Calu3 (cell line): ENCODE measurements at regions not wholly inside any gene's neighbourhood (a gene's known extent, or its start where the extent isn't known, plus 50 kb on each side); places are given as distances from the start of the nearest gene placed in this dataset.

Experiments
- BruUV-seq: library from RNA; stranded (reverse); fragments of 400-500 nt; replicated peaks from 2 replicates; lab custom pipeline; 2021; lab: Mats Ljungman, UMichigan
- CTCF ChIA-PET: fragments of 300-600 bp; sonication (Branson Sonifier 250); formaldehyde crosslinking; loops from one replicate; lab custom pipeline; 2022; ENCODE audit warnings: antibody characterized with exemption; lab: Charles Lee
- DNase-seq: peaks from one replicate; pipeline ENCODE4 v3.0.0; 2022
- H3K27ac Mint-ChIP-seq: one replicate; pipeline ENCODE4 v1.8.0; 2022; ENCODE audit warnings: mixed read lengths; ENCODE audit not compliant: unreplicated experiment
- H3K27me3 Mint-ChIP-seq: one replicate; pipeline ENCODE4 v1.8.0; 2022; ENCODE audit warnings: mixed read lengths; ENCODE audit not compliant: unreplicated experiment
- H3K36me3 Mint-ChIP-seq: one replicate; pipeline ENCODE4 v1.8.0; 2022; ENCODE audit warnings: mild to moderate bottlenecking, moderate library complexity, mixed read lengths; ENCODE audit not compliant: insufficient read depth, unreplicated experiment
- H3K4me1 Mint-ChIP-seq: one replicate; pipeline ENCODE4 v1.8.0; 2022; ENCODE audit warnings: mild to moderate bottlenecking, low read depth, mixed read lengths; ENCODE audit not compliant: unreplicated experiment
- H3K4me3 Mint-ChIP-seq: one replicate; pipeline ENCODE4 v1.8.0; 2022; ENCODE audit warnings: mild to moderate bottlenecking, low read depth, moderate library complexity, mixed read lengths; ENCODE audit not compliant: unreplicated experiment
- H3K9me3 Mint-ChIP-seq: one replicate; pipeline ENCODE4 v1.8.0; 2022; ENCODE audit warnings: low read depth, mixed read lengths; ENCODE audit not compliant: unreplicated experiment
- intact Hi-C: fragments of 100-400 bp; cut with micrococcal nuclease; formaldehyde crosslinking; loops from one replicate; pipeline ENCODE4 v1.10.0; 2022; ENCODE audit not compliant: unreplicated experiment
- TF ChIP-seq, protein P1 (sequence below): fragments of 200-600 bp; IDR thresholded peaks from one replicate; pipeline ENCODE4 v1.8.0; 2022; ENCODE audit warnings: antibody characterized with exemption; ENCODE audit not compliant: unreplicated experiment

DNA sequence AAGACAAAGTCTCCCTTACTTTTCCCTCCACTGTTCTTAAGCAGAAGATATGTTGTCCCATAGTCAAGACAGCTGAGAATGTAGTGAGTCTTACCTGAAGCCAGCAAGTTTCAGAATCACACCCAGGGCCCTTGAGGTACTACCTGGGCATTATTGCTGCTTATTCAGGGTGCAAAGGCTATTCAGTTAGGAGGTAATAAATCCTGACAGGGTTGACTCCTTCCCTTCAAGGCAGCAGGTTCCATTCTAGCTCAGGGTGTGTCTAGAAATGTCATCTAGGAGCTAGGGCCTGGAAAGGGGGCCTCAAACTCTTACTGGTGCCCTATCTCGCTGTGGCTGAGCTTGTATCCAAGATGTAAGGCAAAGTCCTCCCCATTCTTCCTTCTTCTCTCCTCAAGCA lies 259.0 kb downstream of the FAT4 start:
- Mint-ChIP-seq H3K27me3 (no peaks in the 10 kb centered on the region), H3K4me3 (no peak overlapping the region), H3K9me3 (no peaks in the 10 kb centered on the region), H3K36me3 (no peaks in the 10 kb centered on the region), H3K4me1 (no peaks in the 10 kb centered on the region), H3K27ac (no peak overlapping the region)
- DNase-seq = no peak
- CTCF ChIA-PET = no interaction called here
- BruUV-seq = no TSS peak
- intact Hi-C loops = no loop called here
- TF ChIP-seq, protein P1, sequence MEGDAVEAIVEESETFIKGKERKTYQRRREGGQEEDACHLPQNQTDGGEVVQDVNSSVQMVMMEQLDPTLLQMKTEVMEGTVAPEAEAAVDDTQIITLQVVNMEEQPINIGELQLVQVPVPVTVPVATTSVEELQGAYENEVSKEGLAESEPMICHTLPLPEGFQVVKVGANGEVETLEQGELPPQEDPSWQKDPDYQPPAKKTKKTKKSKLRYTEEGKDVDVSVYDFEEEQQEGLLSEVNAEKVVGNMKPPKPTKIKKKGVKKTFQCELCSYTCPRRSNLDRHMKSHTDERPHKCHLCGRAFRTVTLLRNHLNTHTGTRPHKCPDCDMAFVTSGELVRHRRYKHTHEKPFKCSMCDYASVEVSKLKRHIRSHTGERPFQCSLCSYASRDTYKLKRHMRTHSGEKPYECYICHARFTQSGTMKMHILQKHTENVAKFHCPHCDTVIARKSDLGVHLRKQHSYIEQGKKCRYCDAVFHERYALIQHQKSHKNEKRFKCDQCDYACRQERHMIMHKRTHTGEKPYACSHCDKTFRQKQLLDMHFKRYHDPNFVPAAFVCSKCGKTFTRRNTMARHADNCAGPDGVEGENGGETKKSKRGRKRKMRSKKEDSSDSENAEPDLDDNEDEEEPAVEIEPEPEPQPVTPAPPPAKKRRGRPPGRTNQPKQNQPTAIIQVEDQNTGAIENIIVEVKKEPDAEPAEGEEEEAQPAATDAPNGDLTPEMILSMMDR = no peak

DNA sequence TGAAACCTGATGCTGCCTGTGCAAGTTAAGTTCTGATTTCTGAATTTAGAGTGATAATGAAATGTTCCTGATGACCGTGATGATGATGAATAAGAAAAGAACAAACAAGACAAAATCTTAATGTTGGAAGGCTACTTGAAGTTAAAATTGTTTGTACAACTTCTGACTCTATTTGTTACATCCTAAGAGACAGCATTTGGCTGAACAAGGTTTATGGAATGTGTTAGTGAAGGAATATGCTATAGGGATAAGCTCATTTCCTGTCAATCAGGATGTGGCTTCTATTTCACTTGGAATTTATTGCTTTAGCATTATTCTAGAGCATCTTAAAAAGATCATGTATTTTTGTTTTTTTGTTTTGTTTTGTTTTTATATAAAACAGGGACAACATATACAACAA lies 267.5 kb downstream of the FAT4 start:
- DNase-seq = no peak
- H3K4me3 Mint-ChIP-seq = no peak overlapping the region
- TF ChIP-seq, protein P1 = no peak
- BruUV-seq = no TSS peak
- no peaks in the 10 kb centered on the region for H3K36me3 Mint-ChIP-seq
- no peaks in the 10 kb centered on the region for H3K27me3 Mint-ChIP-seq
- CTCF ChIA-PET = no interaction called here
- H3K4me1 Mint-ChIP-seq = no peaks in the 10 kb centered on the region
- no peaks in the 10 kb centered on the region for H3K9me3 Mint-ChIP-seq
- intact Hi-C loops = no loop called here
- H3K27ac Mint-ChIP-seq = no peak overlapping the region

DNA sequence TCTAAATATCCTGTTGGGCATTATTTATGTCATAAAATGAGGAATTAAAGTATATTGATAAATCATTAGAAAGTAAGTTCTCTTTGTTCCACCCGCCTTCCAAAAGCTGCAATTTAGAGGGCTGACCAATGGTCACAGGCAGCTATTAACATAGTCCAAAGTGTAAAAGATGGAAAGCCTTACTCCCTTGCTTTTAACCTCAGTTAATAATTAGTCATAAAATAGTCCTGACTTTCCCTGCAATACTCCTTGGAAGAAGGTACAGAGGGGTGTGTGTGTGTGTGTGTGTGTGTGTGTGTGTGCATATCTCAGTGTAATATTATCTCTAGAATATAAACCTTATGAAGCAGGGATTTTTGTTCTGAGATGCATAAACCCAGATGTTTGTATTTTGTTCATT lies 275.4 kb downstream of the FAT4 start:
- H3K4me1 Mint-ChIP-seq = no peaks in the 10 kb centered on the region
- no peak overlapping the region for H3K27ac Mint-ChIP-seq
- H3K36me3 Mint-ChIP-seq = no peaks in the 10 kb centered on the region
- intact Hi-C loops = no loop called here
- CTCF ChIA-PET = no interaction called here
- DNase-seq = no peak
- no peaks in the 10 kb centered on the region for H3K9me3 Mint-ChIP-seq
- TF ChIP-seq, protein P1 = no peak
- H3K4me3 Mint-ChIP-seq = no peak overlapping the region
- BruUV-seq = no TSS peak
- no peaks in the 10 kb centered on the region for H3K27me3 Mint-ChIP-seq

DNA sequence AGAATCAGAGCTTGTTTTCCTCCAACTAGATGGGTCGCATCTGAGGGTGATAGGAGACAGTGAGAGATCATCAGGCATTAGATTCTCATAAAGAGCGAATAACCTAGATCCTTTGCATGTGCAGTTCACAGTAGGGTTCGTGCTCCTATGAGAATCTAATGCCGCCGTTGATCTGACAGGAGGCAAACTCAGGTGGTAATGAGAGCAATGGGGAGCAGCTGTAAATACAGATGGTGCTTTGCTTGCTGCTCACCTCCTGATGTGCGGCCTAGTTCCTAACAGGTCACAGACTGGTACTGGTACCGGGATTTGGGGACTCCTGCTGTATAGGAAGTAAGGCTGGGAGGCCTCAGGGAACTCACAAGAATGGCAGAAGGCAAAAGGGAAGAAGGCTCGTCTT lies 276.5 kb downstream of the FAT4 start:
- Mint-ChIP-seq H3K27me3 (no peaks in the 10 kb centered on the region), H3K36me3 (no peaks in the 10 kb centered on the region), H3K4me1 (no peaks in the 10 kb centered on the region), H3K9me3 (no peaks in the 10 kb centered on the region), H3K27ac (no peak overlapping the region), H3K4me3 (no peak overlapping the region)
- intact Hi-C loops = no loop called here
- CTCF ChIA-PET = no interaction called here
- TF ChIP-seq, protein P1 = no peak
- BruUV-seq = no TSS peak
- no peak for DNase-seq
